ENCODE measurements at regions not wholly inside any gene's neighbourhood (a gene's known extent, or its start where the extent isn't known, plus 50 kb on each side); places are given as distances from the start of the nearest gene placed in this dataset.

GRCh38 chr1:82219841-82220240 is 419.1 kb downstream of the ADGRL2 start:
- POLR2A ChIA-PET (ENCODE audit: unreplicated experiment): no interaction called here

More at GRCh38 chr1:82219841-82220240, 419.1 kb downstream of the ADGRL2 start:
- H3K36me3 ChIP-seq (ENCODE audit: control insufficient read depth, insufficient read depth, low read length): no peaks in the 10 kb centered on the region
- intact Hi-C loops (cut with micrococcal nuclease) (no loop called here), in situ Hi-C loops (cut with MboI; ENCODE audit: low sequenced_read_pairs) (no loop called here), dilution Hi-C loops (cut with HindIII; ENCODE audit: low sequenced_read_pairs, unreplicated experiment) (no loop called here)
- H3K4ac ChIP-seq (ENCODE audit: low read depth, low read length): no peak overlapping the region
- H4K91ac ChIP-seq (ENCODE audit: insufficient read depth, low read depth, low read length): no peak overlapping the region
- ATAC-seq (ENCODE audit: low read depth) (no peak), DNase-seq (no peak)
- H2BK5ac ChIP-seq (ENCODE audit: low read depth, low read length, poor library complexity, severe bottlenecking): no peak overlapping the region
- H2AFZ ChIP-seq (replicated peaks; ENCODE audit: low read length, poor library complexity): no peak overlapping the region
- no peaks in the 10 kb centered on the region for H3K79me1 ChIP-seq (ENCODE audit: low read depth in 1 of 2, low read length in 2 of 2)
- H4K8ac ChIP-seq (ENCODE audit: low read depth in 2 of 2, low read length in 2 of 2): no peak overlapping the region
- H3K4me2 ChIP-seq (ENCODE audit: low read depth, low read length): no peak overlapping the region
- TF ChIP-seq BHLHE40 (IDR thresholded peaks at IDR 0.05; ENCODE audit: low read depth, low read length) (no peak), CHD1 (IDR thresholded peaks at IDR 0.05; ENCODE audit: low read depth, low read length) (no peak), CEBPB (IDR thresholded peaks at IDR 0.05; ENCODE audit: low read depth, low read length) (no peak), MAZ (IDR thresholded peaks at IDR 0.05; ENCODE audit: borderline replicate concordance, low read depth, low read length) (no peak), MAFK (IDR thresholded peaks at IDR 0.05; ENCODE audit: low read depth, low read length) (no peak), MXI1 (IDR thresholded peaks at IDR 0.05; ENCODE audit: borderline replicate concordance, low read depth, low read length) (no peak)
- no peak overlapping the region for H3K56ac ChIP-seq (ENCODE audit: extremely low read depth, insufficient read depth, low read length)
- no CpG with 5 or more reads among the region's 3 CpGs for WGBS, 2 experiments (ENCODE audit: extremely low coverage in 2 of 2, insufficient read length in 1 of 2)
- H2BK120ac ChIP-seq (ENCODE audit: low read depth, low read length): no peak overlapping the region
- no peak overlapping the region for H3K14ac ChIP-seq (replicated peaks; ENCODE audit: low read depth, low read length)
- H3K9ac ChIP-seq (ENCODE audit: low read depth, low read length): no peak overlapping the region
- H3K27me3 ChIP-seq (ENCODE audit: control insufficient read depth, insufficient read depth, low read length): no peaks in the 10 kb centered on the region
- no peak overlapping the region for H3K18ac ChIP-seq (ENCODE audit: low read depth, low read length)
- no peak overlapping the region for H3K23ac ChIP-seq (ENCODE audit: low read depth, low read length)
- H2AK9ac ChIP-seq (replicated peaks; ENCODE audit: low read depth, low read length, poor library complexity): no peak overlapping the region
- H2BK15ac ChIP-seq (ENCODE audit: low read depth, low read length): no peak overlapping the region
- no peaks in the 10 kb centered on the region for H3K9me1 ChIP-seq (ENCODE audit: insufficient read depth, low read length)
- no peaks in the 10 kb centered on the region for H3K9me3 ChIP-seq (ENCODE audit: control insufficient read depth, insufficient read depth, low read length)
- no peak overlapping the region for H2AK5ac ChIP-seq (ENCODE audit: low read depth, low read length)
- CTCF ChIA-PET: no interaction called here
- no peaks in the 10 kb centered on the region for H3K4me1 ChIP-seq (ENCODE audit: control insufficient read depth, insufficient read depth, low read length)
- no peaks in the 10 kb centered on the region for H4K20me1 ChIP-seq (ENCODE audit: insufficient read depth, low read length)
- no peak overlapping the region for H3K4me3 ChIP-seq (ENCODE audit: insufficient read depth, low read depth, low read length)
- no peak overlapping the region for H4K5ac ChIP-seq (ENCODE audit: low read depth, low read length)
- H3K27ac ChIP-seq (ENCODE audit: insufficient read depth, low read length): no peak overlapping the region
- BruUV-seq (replicated peaks): no TSS peak
- no peak overlapping the region for H2BK20ac ChIP-seq (ENCODE audit: low read depth, low read length)
